Activated T-cell treated with anti-CD3 and anti-CD28 coated beads for 48 hours (primary cell): ENCODE measurements at regions not wholly inside any gene's neighbourhood (a gene's known extent, or its start where the extent isn't known, plus 50 kb on each side); places are given as distances from the start of the nearest gene placed in this dataset.

Experiments used
- DNase-seq: peaks from one replicate; pipeline ENCODE4 v3.0.0-alpha.2; 2020; ENCODE audit warnings: low read depth

DNA sequence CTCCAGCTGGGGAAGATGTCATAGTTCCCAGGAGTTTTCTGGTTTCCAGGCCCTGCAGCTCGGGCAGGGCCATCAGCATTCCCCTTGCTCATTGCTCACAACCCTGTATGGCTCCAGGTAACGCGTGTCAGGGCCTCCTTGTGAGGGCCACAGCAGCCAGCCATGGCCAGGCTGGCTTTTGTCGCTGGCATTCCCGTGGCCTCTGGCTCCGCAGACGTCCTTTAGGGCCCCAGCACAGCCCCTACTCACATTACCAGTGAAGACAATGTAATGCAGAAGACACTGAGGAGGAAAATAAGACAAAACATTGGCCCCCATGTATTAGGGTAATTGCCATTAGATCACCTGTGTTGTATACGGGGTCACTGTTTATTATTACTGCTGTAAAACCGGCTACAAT lies 1799.0 kb downstream of the TP53TG3F start:
- no peak for DNase-seq

DNA sequence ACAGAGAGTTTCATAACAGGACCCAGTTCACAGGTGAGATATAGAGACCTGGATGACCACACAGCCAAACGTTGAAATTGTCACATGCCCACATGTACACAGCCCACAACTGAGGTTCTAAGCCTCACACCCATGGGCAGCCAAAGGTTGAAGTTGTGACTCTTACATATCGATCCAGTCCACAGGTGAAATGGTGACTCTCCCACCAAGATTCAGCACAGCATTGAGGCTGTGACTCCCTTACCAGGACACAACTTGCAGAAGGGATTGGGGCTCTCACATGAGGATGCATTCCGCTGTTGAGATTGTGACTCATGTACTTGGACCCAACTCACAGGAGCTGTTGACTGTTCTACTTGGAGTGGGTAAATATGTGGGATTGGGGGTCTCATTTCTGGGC lies 1836.4 kb downstream of the TP53TG3F start:
- DNase-seq, result no peak

DNA sequence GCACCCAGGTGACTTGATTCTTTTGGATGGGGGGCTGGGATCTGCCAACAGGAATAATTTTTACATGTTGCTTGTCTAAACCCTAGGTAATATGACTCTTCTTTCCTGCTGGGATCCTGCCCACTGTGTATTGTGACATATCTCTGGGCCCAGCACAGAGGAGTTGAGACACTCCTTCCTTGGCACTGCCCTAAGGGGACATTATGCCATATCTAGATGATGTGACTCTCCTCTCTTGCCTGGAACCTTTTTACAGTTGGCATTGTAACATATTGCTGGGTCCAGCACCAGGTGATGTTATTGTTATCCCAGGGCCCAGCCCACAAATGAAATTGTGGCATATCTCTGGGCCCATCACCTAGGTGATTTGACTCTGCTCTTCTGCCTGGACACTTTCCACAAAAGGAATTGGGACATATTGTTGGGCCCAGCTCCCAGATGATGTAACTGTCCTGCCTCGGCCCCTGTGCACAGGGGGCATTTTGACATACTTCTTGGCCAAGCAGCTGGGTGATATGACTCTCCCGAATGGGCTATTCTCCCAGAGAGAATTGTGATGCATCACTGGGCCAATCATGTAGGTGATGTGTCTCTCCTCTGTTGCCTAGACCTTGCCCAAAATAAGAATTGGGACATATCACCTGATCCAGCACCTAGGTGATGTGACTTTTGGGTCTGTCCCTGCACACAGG lies 1837.7 kb downstream of the TP53TG3F start:
- no peak for DNase-seq

DNA sequence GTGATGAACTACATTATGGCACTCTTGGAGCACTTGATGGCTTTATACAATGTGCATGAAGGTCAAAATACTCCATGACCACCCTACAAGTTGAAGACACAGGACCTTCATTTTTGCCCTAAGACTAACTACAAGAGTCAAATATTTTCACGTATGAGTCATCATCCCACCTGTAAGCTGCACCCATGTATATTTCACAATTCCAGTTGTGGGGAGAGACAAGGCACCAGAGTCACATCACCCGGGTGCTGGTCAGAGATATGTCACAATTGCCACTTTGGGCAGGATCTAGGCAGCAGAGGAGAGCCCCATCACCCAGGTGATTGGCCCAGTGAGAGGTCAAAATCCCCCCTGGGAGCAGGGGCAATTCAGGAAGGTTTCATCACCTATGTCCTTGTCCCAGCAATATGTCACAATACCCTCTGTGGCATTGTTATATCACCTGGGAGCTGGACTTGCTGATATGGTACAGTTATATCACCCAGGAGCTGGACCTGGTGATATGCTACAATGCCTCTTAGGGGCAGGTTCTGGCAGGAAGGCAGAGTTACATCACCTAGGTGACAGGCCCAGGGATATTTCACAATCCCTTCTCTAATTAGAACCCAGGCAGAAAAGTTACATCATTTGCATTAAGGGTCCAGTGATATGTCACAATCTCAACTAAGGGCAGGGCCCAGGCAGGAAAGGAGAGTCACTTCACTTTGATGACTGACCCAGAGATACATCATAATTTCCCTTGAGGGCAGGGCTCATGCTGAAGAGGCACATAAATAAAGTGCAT lies 1839.2 kb downstream of the TP53TG3F start:
- no peak for DNase-seq

DNA sequence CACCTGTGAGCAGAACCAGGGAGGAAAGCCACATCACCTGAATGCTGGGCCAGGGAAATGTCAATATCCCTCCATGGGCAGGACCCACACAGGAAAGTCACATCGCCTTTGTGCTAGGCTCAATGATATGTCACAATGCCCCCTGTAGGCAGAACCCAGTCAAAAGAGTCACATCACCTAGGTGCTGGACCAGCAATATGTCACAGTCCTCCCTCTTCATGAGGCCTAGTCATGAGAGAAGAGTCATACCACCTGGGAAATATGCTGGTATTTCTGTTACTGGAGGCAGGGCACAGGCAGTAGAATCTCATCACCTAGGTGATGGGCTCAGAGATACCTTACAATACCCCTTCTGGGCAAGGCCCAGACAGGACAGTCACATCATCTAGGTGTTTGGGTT lies 1843.4 kb downstream of the TP53TG3F start:
- no peak for DNase-seq

DNA sequence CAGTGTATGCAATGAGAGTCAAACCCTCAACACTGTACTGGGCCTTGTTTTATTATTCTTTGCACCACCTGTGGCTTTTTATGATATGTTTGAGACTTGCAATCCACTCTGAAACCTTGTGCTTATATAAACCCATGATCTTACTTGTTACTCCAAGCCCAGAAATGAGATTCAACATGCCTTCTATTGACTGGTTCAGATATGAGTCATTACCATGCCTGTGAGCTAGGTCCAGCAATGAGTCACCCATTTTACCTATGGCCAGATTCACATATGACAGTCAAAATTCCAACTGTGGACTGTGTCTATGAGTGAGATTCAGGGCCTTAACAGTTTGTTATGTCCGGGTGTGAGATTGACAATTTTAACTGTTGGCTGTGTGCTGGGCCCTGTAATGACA lies 1846.1 kb downstream of the TP53TG3F start:
- no peak for DNase-seq

DNA sequence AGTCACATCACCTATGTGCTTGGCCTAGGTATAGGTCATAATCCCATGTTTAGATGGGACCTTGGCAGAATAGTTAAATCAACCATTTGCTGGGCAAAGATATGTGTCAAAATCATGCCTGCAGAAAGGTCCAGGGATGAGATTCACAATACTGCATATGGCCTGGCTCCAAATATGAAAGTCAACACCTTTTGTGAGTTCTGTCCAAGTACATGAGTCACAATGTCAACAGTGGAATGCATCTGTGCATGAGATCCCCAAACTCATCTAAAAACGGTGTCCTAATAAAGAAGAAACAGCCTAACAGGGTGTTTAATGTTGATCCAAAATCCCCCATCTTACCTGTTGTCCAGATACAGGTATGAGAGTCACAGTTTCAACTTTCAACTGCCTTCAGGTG lies 1847.5 kb downstream of the TP53TG3F start:
- no peak for DNase-seq

DNA sequence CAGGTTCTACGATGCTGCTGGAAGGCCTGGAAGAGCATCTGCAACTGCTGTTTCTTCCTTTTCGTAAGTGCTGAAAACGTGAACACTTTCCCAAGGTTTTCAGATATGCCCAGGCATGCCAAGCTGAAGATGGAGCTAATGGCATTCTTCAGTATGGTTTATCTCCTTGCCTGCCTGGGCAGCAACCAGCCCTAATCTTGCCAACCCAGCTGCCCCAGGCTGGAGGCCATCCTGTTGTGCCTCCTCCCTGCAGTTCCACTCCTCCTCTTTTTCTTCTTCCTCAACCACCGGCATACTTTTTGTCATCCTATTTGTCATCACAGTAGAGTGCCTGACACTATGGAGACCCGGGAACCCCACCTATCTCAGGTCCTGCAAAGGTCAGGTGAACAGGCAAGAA lies 1849.3 kb downstream of the TP53TG3F start:
- no peak for DNase-seq

DNA sequence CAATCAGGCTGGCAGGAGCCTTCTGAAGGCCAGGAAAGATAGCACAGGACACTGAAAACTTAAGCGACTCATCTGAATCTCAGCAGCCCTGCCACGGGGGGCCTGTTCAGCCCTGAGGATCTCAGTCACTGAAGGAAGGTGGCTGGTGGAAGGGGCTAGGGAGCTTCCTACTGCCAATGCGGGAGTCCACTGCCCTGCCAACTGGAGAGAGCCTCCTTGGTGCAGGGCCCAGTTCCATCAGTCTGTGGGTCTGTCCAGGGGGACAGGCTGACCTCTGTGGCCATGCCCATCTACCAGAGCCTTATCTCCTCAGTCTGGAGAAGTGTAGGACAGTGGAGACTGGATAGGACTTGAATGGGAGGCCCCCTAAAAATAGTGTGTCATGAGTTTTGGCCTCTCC lies 1851.6 kb downstream of the TP53TG3F start:
- DNase-seq, result no peak

DNA sequence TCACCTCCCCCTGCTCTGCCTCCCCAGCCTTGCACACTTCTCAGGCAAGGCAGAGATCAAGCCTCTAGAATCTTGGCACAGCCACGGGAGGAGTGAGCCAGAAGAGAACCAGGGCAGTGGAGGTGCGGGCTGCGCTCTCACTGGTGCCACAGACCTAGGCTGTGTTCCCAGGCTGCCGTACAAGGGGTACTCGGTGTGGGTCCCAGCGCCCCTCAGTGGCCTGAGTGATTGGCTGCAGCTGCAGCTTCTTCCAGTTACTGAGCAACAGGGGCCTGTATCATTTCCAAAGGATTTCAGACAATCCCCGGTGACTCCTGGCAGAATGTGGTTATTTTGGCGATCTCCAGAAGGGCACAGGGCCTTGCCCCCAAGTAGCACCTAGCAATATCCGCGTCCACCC lies 1852.1 kb downstream of the TP53TG3F start:
- DNase-seq, result no peak

DNA sequence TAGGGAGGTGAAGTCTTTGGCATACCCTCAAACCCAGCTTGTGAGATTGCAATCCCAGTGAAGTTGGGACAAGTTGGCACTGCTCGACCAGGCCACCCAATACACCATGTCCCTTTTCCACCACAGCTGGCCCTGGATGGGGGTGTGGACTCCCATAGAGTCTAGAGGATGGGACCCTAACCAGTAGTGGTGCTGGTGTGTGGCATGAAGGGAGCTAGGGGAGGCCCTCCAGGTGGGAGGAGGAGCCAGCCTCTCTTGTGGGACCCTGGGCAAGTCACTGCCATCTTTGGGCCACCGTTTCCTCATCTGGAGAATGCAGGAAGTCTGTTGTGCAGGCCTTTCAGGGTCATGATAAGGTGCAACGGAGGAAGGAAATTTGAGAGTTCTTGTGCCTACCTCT lies 1854.9 kb downstream of the TP53TG3F start:
- no peak for DNase-seq

DNA sequence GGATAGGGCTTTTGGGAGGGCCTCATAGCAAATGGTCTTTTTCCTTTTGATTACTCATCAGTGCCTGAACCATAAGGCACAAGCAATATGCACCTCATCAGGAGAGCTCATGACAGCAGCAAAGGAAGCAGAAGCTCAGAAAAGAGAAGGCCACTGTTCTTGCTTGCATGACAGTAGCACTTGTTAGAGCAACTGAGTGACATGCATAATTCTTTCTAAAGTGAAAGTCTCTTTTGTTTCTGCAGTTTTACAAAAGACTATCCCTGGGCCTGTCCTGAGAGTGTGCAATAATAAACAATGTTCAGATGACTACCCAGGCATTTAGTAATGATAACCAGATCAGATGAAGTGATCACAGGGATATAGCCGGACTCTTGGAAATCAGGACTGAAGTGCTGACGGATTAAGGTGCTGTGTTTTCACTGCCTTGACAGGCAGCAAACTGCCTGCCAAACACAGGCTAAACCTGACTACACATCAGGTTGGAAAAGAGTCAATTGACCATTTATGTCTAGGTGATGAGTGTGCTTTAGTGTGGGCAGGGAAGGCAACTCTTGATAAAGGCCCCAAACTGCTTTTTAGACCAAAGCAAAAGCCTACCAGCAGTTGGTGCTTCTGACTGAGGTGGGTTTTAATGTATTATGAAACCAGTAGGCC lies 1860.3 kb downstream of the TP53TG3F start:
- no peak for DNase-seq

DNA sequence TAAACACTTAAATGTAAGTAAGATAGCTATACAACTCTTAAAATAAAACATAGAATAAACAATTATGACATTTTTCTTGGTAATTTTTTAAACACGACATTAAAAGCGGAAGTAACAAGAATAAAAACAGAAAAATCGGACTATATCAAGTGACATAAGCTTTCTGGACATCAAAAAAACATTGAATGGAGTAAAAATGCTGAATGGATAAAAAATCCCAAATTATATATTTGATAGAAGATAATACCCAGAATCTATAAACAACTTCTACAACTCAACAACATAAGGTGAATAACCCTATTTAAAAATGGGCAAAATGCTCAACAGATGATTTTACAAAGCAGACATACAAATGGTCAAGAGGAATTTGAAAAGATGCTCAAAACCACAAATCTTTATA lies 1866.5 kb downstream of the TP53TG3F start:
- DNase-seq, result no peak

DNA sequence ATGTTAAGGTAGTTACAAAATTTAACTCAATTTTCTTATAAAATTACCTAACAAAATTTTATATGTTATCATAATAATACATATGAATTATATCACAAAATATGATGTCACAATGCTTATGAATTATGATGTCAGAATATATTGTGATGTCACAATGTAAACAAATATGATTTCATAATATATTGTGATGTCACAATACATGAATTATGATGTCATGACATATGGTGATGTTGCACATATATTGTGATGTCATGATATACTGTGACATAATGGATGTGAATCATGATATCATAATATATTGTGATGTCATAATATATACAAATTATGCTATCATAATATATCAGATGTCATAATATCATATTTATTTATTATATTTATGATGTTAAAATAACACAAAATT lies 1879.9 kb downstream of the TP53TG3F start:
- DNase-seq, result no peak

DNA sequence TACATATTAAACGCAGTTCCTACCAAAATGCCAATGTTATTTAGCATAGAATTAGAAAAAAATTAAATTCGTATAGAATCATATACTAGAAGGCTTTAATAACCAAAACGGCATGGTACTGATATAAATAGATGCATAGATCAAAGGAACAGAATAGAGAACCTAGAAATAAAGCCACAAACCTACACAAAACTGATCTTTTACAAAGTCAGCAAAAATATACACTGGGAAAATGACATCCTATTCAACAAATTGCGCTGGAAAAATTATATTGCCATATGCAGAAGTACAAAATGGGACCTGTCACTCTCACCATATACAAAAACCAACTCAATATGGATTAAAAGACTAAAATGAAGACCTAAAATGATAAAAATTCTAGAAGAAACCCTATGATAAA lies 1882.6 kb downstream of the TP53TG3F start:
- DNase-seq, result no peak

DNA sequence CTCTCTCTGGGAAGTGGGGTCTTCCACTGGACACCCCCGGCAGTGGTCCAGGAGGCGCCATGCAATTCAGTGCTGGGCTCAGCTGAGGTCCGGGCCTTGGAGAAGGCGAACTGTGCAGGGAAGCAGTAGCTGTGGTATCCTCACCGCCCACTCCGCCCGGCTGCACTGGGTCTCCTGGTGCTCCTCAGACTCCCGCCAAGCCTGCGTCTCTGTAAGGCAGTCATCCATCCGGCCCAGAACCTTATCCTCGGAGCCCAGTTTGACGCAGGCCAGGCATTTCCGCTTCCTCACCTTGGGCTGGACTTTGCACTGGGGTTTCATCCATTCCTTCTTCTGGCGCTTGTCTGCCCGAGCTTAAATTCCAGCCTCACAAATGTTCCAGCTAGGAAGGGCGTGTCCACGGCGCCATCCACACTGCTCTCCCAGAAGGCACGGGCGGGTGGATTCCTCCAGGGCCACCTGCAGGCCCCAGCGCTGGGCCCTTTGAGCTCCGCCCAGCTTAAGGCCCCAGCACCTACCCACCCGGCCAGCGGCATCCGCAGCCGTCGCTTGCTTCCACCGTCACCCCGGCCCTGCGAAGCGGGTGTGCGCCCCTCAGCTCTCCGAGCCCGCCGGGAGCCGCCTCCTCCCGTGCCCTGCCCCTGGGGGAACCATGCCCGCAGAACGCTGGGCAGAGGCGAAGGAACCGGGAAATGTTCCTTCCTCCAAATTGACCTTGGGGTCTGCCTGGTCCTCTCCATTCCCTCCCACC lies 1884.8 kb downstream of the TP53TG3F start:
- no peak for DNase-seq

DNA sequence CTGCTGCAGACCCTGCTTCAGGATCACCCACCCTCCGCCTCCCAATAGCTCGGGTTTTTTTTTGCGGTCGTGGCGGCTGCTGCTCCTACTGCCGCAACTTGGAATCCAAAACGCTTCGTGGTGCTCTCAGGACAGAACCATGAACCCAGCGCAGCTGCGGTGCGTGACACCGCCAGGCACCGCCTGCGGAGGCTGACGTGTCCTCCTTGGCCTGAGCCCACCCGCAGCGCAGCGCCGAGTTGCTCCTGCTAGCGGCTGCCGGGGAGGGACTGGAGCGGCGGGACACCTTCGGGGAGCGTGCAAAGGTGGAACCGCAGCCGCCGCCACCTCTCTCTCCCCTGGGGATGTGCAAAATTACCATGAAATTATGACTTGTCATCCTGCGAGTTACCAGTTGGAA lies 1893.0 kb downstream of the TP53TG3F start:
- no peak for DNase-seq

DNA sequence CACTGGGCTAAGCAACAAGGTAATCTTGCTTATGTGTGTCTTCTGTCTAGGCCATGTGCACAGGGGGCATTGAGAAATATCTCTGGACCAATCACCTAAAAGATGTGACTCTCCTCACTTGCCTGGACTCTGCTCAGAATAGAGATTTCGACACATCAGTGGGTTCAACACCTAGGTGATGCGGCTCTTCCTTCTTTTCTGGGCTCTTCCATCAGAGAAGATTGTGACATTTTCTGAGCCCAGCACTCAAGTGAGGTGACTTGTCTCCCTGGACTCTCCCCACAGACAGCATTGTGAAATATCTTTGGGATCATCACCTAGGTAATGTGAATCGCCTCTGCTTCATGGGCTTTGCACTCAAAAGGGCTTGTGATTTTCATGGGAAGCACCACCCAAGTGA lies 1904.1 kb downstream of the TP53TG3F start:
- DNase-seq, result no peak

DNA sequence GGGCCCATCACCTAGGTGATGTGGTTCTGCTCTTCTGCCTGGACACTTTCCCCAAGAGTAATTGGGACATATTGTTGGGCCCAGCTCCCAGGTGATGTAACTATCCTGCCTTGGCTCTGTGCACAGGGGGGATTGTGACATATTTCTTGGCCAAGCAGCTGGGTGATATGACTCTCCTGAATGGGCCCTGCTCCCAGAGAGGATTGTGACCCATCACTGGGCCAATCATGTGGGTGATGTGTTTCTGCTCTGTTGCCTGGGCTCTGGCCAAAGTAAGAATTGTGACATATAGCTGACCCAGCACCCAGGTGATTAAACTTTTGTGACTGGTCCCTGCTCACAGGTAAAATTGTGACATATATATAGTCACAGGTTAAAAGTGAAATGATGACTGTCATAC lies 1904.9 kb downstream of the TP53TG3F start:
- DNase-seq, result no peak

DNA sequence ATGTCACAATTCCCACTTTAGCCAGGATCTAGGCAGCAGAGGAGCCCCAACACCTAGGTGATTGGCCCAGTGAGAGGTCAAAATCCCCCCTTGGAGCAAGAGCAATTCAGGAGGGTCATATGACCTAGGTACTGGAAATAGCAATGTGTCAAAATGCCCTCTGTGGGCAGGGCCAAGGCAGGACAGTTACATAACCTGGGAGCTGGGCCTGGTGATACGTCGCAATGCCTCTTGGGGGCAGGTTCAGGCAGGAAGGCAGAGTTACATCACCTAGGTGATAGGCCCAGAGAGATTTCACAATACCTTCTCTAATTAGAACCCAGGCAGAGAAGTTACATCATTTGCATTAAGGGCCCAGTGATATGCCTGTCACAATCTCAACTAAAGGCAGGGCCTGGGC lies 1906.3 kb downstream of the TP53TG3F start:
- DNase-seq, result no peak

DNA sequence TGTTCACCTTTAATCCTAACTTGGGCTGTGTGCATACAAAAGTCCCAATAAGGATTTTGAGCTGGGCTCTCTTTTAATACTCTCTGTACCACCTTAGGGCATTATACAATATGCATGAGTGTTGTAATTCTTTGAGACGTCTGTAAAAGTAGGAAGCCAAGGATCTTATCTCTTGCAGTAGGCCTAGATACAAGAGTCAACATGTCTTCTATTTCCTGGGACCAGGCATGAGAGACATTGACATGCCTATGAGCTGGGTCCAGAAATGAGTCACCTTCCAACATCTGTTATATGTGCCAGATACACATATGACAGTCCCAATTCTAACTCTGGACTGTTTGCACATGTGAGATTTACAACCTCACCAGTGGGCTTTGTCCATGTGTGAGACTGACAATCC lies 1911.2 kb downstream of the TP53TG3F start:
- no peak for DNase-seq

DNA sequence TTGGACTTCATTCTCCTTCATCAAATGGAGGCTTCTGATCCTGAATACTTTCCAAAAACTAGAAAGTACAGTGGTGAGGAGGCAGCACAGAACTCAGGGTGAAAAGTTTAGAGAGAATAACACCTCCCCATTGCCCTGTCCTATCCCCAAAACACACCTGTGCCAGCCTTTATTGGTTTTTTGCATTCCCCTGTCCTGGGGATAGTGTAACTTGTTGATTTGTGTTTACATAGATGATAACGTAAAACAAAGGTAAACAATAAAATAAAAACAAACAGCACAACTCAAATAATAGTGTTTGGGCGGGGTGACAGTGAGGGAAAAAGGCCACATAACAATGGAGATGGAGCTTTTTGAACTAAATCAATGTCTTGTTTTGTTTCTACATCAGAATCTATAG lies 1917.7 kb downstream of the TP53TG3F start:
- DNase-seq, result no peak

DNA sequence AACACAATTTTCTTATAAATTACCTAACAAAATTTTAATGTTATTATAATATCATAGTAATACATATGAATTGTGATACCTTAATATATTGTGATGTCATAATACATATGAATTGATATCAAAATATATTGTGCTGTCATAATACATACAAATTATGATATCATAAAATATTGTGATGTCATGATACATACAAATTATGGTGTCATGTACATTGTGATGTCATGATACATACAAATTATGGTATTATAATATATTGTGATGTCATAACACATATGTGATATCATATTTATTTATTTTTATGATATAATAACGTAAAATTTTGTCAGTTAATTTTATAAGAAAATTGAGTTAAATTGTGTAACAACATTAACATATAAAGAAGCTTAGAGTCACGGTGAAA lies 1927.2 kb downstream of the TP53TG3F start:
- no peak for DNase-seq
